ENCODE measurements at regions not wholly inside any gene's neighbourhood (a gene's known extent, or its start where the extent isn't known, plus 50 kb on each side); places are given as distances from the start of the nearest gene placed in this dataset.
A peak's percentile ranks its signal among the peaks of the same experiment; 100 is the strongest.

DNA sequence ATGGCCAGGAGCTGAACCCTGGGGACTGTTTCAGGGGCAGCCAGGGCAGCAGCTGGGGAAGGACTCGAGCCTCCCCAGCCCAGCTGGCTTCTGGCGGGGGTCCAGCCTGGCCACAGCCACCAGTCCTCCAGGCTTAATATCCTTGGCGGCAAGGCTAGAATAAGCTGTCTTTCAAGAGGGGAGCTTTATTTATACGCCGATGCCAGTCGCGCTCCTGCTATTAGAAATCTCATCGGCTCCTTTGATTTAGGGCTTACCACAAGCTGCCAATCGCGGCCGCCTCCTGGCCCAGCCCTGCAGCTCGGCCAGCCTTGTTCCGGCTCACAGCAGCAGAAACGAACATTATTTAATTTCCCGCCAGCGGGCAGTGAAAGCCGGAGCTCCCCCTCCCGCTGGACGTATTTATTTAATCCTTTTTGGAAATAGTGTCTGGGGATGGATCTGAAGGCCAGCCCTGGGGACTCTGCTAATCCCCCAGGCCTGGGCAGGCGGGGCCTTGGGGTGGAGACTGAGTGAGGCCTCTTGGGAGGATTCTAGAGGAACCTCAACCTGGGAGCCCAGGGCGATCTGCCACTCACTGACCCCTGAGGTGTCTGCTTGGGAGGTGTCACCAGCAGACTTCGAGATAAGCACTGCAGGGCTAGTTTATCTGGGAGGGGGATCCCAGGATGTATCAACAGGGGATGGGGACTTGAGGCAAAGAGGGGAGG lies 363.1 kb downstream of the MN1 start:
- Mint-ChIP-seq H3K4me3 (no peak overlapping the region), H3K36me3 (no peaks in the 10 kb centered on the region), H3K27ac (no peak overlapping the region), H3K4me1 (no peaks in the 10 kb centered on the region), H3K9me3 (peaks cover 0 to 3% (median 0%) of the 10 kb centered on the region in 7 donors), H3K27me3 (peaks cover 9 to 35% (median 27%) of the 10 kb centered on the region in 3 donors)
- ATAC-seq (ENCODE audit: low read depth in 2 of 2) (no peak), DNase-seq (no peak)

- Mint-ChIP-seq H3K4me3 (no peak overlapping the region), H3K27me3 (peaks cover 9 to 35% (median 27%) of the 10 kb centered on the region in 3 donors), H3K9me3 (no peaks in the 10 kb centered on the region), H3K4me1 (no peaks in the 10 kb centered on the region), H3K36me3 (no peaks in the 10 kb centered on the region), H3K27ac (peak overlapping the region in 1 of 6 donors; percentile 21)
- ATAC-seq (ENCODE audit: low read depth in 2 of 2) (no peak), DNase-seq (no peak)
Observed at GRCh38 chr22:27439131-27439530, 362.4 kb downstream of the MN1 start.

GRCh38 chr22:27440304-27440865 lies 361.2 kb downstream of the MN1 start:
- Mint-ChIP-seq H3K9me3 (no peaks in the 10 kb centered on the region), H3K27ac (no peak overlapping the region), H3K27me3 (peaks cover 9 to 31% (median 23%) of the 10 kb centered on the region in 3 donors), H3K36me3 (no peaks in the 10 kb centered on the region), H3K4me3 (peak overlapping the region in 1 of 8 donors; percentile 4), H3K4me1 (no peaks in the 10 kb centered on the region)
- no peak for DNase-seq
- ATAC-seq (ENCODE audit: low read depth in 2 of 2): no peak

DNA sequence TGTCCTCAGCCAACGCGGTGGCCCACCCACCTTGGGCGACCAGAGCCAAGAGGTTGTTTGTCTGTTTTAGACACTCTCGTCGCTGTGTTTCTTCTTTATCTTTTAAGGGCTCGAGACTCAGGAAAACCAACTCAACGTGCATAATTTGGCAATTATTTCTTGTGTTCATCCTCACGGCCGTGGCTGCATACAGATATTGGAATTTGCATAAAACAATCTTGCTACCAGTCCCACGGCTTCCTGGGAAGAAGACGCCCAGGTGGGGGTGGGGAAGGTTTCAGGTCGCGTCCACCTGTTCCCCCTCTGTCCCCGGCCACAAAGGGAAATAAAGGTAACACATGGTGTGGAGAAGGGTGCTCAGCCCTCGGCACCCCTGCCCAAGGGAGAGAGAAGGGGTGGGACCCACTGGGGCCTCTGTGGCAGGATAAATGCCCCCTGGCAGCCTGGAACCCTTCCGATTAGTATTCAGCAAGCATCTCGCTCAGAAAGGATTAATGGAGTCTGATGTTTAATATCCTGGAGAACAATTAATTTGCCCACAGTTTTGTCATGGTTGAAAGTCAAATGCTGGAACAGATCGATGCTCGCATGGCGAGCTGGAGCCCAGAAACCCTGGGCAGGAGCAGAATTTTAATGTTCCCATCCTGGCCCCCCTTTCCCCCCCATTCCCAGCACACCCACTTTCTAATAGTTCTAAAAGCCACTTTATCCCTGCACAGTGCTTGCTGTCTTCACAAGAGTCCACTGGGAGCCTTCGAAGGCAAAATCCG lies 359.7 kb downstream of the MN1 start:
- no peaks in the 10 kb centered on the region for H3K36me3 Mint-ChIP-seq
- no peak overlapping the region for H3K4me3 Mint-ChIP-seq
- H3K27ac Mint-ChIP-seq: no peak overlapping the region
- ATAC-seq (ENCODE audit: low read depth in 2 of 2) (no peak), DNase-seq (no peak)
- H3K9me3 Mint-ChIP-seq: no peaks in the 10 kb centered on the region
- peaks cover 6 to 23% (median 18%) of the 10 kb centered on the region in 3 donors for H3K27me3 Mint-ChIP-seq
- no peaks in the 10 kb centered on the region for H3K4me1 Mint-ChIP-seq

- no peak overlapping the region for H3K27ac Mint-ChIP-seq
- H3K4me3 Mint-ChIP-seq: no peak overlapping the region
- H3K27me3 Mint-ChIP-seq: peaks cover 5 to 21% (median 18%) of the 10 kb centered on the region in 3 donors
- H3K36me3 Mint-ChIP-seq: no peaks in the 10 kb centered on the region
- H3K4me1 Mint-ChIP-seq: no peaks in the 10 kb centered on the region
- no peak for DNase-seq
- no peaks in the 10 kb centered on the region for H3K9me3 Mint-ChIP-seq
- no peak for ATAC-seq (ENCODE audit: low read depth in 2 of 2)
Observed at GRCh38 chr22:27443306-27443705, 358.2 kb downstream of the MN1 start.

DNA sequence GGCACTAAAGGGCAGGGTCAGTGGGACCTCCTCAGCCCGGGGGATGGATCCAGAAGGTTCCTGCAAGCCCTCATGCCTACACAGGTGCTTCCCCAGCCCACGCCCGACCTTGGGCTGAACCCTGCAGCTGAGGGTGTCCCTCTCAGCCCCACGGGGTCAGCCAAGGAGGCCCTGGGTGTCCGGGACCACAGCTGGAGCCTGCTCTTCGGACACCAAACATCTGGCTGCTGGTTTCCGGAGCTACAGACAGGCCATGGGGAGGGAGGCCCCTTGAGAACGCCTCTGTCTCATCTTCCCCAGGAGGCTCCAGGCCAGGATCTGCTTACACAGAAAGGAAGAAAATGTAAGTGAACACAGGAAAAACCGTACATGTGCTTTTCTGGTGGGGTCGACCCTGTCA lies 355.7 kb downstream of the MN1 start:
- Mint-ChIP-seq H3K27me3 (peaks cover 0 to under 1% (median under 1%) of the 10 kb centered on the region in 3 donors), H3K4me3 (peak overlapping the region in 1 of 8 donors; percentile 4), H3K9me3 (peaks cover 0 to 9% (median 3%) of the 10 kb centered on the region in 7 donors), H3K4me1 (no peaks in the 10 kb centered on the region), H3K27ac (no peak overlapping the region), H3K36me3 (peaks cover 0 to 7% of the 10 kb centered on the region in 2 donors)
- DNase-seq (no peak), ATAC-seq (ENCODE audit: low read depth in 2 of 2) (no peak)

- Mint-ChIP-seq H3K27me3 (peaks cover 0 to 5% (median 0%) of the 10 kb centered on the region in 3 donors), H3K36me3 (peaks cover 0 to 7% of the 10 kb centered on the region in 2 donors), H3K4me1 (no peaks in the 10 kb centered on the region), H3K27ac (no peak overlapping the region), H3K4me3 (no peak overlapping the region), H3K9me3 (peaks cover 0 to 14% (median 3%) of the 10 kb centered on the region in 7 donors)
- no peak for ATAC-seq (ENCODE audit: low read depth in 2 of 2)
- DNase-seq: no peak
Observed at GRCh38 chr22:27447289-27447688, 354.3 kb downstream of the MN1 start.

DNA sequence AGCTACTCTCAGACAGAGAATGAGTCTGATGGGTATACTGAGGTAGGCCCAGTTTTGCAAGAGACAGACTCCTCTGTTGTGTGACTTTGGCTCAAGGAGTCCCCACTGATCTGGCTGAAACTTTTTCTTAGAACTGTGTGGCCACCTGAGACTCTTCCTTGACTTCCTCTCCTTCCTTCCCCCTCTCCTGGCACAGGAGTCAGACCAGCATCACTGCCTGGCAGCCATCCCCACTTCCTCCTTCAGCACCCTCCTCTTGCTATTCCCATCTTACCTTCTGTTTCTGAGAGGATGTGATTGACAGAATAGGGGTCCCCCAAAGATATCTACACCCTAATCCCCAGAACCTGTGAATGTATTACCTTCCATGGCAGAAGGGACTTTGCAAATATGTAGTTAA lies 351.1 kb downstream of the MN1 start:
- ATAC-seq (ENCODE audit: low read depth in 2 of 2) (no peak), DNase-seq (no peak)
- Mint-ChIP-seq H3K36me3 (peaks cover 0 to 7% of the 10 kb centered on the region in 2 donors), H3K4me3 (no peak overlapping the region), H3K9me3 (peaks cover 0 to 16% (median 3%) of the 10 kb centered on the region in 7 donors), H3K4me1 (no peaks in the 10 kb centered on the region), H3K27me3 (peaks cover 0 to 5% (median 0%) of the 10 kb centered on the region in 3 donors), H3K27ac (no peak overlapping the region)

DNA sequence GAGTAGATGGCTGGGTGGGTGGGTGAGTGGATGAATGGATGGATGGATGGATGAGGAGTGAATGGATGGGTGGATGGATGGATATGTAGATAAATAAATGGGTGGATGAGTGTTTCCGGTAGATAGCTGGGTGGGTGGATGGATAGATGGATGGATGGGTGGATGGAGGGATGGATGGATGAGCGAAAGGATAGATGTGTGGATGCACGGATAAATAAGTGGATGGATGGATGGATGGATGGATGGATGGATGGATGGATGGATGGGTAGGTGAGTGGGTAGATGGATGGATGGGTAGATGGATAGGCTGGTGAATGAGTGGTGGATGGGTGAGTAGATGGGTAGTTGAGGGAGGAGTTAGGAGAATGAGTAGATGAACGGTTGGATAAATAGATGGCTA lies 349.3 kb downstream of the MN1 start:
- no peak overlapping the region for H3K4me3 Mint-ChIP-seq
- no peak for DNase-seq
- H3K27ac Mint-ChIP-seq: no peak overlapping the region
- H3K27me3 Mint-ChIP-seq: peaks cover 0 to 9% (median 5%) of the 10 kb centered on the region in 3 donors
- peaks cover 0 to 7% of the 10 kb centered on the region in 2 donors for H3K36me3 Mint-ChIP-seq
- no peaks in the 10 kb centered on the region for H3K4me1 Mint-ChIP-seq
- ATAC-seq (ENCODE audit: low read depth in 2 of 2): no peak
- H3K9me3 Mint-ChIP-seq: peaks cover 0 to 16% (median 3%) of the 10 kb centered on the region in 7 donors

- Mint-ChIP-seq H3K27ac (no peak overlapping the region), H3K27me3 (peaks cover 0 to 9% (median 5%) of the 10 kb centered on the region in 3 donors), H3K4me3 (no peak overlapping the region), H3K9me3 (peaks cover 0 to 16% (median 3%) of the 10 kb centered on the region in 7 donors), H3K36me3 (peaks cover 0 to 7% of the 10 kb centered on the region in 2 donors), H3K4me1 (no peaks in the 10 kb centered on the region)
- no peak for DNase-seq
- no peak for ATAC-seq (ENCODE audit: low read depth in 2 of 2)
Observed at GRCh38 chr22:27452922-27453321, 348.6 kb downstream of the MN1 start.

DNA sequence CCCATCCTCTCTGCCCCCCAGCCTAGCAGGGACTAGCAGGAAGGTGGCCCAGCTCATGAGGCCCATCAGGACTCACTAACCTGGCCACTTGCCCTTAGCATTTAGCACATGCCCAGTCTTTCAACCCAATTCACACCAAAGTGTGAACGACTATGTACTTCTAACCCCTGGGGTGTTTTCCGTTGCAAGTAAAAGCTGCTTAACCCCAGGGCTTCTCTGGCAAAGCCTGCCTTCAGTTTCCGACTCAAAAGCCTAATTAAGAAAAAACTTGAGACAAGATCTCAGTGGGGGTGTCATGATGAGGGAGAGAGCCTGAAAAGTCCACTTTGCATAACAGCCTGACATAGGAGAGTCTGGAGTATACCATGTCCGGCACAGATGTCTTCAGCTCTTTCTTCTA lies 347.8 kb downstream of the MN1 start:
- ATAC-seq (ENCODE audit: low read depth in 2 of 2) (no peak), DNase-seq (no peak)
- peaks cover 0 to 16% (median 3%) of the 10 kb centered on the region in 7 donors for H3K9me3 Mint-ChIP-seq
- H3K4me1 Mint-ChIP-seq: no peaks in the 10 kb centered on the region
- peaks cover 0 to 7% of the 10 kb centered on the region in 2 donors for H3K36me3 Mint-ChIP-seq
- no peak overlapping the region for H3K4me3 Mint-ChIP-seq
- H3K27me3 Mint-ChIP-seq: peaks cover 0 to 9% (median 5%) of the 10 kb centered on the region in 3 donors
- no peak overlapping the region for H3K27ac Mint-ChIP-seq

DNA sequence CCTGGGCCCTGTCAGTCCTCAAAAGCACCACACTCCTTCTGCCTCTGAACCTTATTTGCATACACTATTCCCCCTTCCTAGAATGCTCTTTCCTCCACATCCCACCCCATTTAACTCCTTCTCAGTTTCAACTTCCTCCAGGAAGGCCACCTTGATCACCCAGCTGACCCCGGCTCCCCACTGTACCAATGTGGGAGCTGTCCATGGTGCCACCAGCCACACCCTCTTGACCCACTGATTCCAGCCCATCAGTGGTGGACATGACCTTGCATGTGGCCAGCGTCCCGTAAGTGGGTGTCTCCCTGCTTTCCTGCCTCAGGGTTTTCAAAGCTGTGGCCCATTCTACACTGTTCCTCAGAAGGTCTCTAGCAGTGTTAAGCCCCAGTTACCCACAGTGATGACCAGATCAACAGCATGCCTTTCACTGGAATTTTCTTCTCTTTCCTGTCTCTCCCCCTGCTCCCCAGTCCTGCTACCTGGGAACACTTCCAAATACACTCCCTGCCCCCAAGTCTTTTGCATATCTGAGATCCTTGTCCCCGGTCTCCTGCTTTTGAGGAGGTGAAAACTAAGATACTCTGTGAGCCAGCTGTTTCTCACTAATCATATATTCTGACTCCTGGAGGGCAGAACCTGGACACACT lies 346.6 kb downstream of the MN1 start:
- Mint-ChIP-seq H3K27me3 (peaks cover 3 to 14% (median 5%) of the 10 kb centered on the region in 3 donors), H3K27ac (no peak overlapping the region), H3K36me3 (peaks cover 0 to 7% of the 10 kb centered on the region in 2 donors), H3K4me1 (no peaks in the 10 kb centered on the region), H3K9me3 (peaks cover 0 to 16% (median 3%) of the 10 kb centered on the region in 7 donors), H3K4me3 (peak overlapping the region in 1 of 8 donors; percentile 32)
- no peak for DNase-seq
- ATAC-seq (ENCODE audit: low read depth in 2 of 2): no peak

DNA sequence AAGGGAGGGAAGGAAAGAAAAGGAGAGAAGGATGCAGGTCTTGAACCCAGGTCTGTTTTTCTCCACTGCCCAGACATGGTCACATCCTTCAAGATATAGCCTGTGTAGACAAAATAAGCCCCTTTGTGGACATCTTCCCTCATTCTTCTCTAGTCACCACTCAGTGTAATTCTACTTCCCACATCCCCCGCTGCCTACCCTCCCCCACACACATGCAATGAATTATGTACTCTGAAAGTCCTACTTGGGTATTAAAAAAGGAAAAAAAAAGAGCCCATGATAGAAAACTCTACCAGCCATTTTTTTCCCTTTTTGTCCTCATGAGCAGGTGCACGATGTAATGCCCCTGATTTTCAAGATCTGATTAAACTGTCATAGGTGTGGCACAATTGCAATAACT lies 346.0 kb downstream of the MN1 start:
- no peak overlapping the region for H3K27ac Mint-ChIP-seq
- H3K27me3 Mint-ChIP-seq: peaks cover 4 to 14% (median 5%) of the 10 kb centered on the region in 3 donors
- H3K36me3 Mint-ChIP-seq: peaks cover 0 to 3% of the 10 kb centered on the region in 2 donors
- ATAC-seq (ENCODE audit: low read depth in 2 of 2) (no peak), DNase-seq (no peak)
- no peak overlapping the region for H3K4me3 Mint-ChIP-seq
- peaks cover 0 to 10% (median 2%) of the 10 kb centered on the region in 7 donors for H3K9me3 Mint-ChIP-seq
- no peaks in the 10 kb centered on the region for H3K4me1 Mint-ChIP-seq
